ENCODE measurements at regions not wholly inside any gene's neighbourhood (a gene's known extent, or its start where the extent isn't known, plus 50 kb on each side); places are given as distances from the start of the nearest gene placed in this dataset.
A peak's percentile ranks its signal among the peaks of the same experiment; 100 is the strongest.
"Not testable (repeated sequence)": the region's sequence is repeated elsewhere in the genome, so short reads cannot be mapped to it uniquely, and the experiment has no call there.

GRCh38 chr1:4227986-4228385 is 327.9 kb upstream of the C1orf174 start:
- DNase-seq, result no peak

GRCh38 chr1:4253935-4254334 is 353.9 kb upstream of the C1orf174 start:
- peak; percentile 79 for DNase-seq

GRCh38 chr1:4256351-4256750 is 356.3 kb upstream of the C1orf174 start:
- DNase-seq, result peak; percentile 46

- DNase-seq, result not testable (repeated sequence)
Observed at GRCh38 chr1:4258146-4258777, 358.2 kb upstream of the C1orf174 start.

GRCh38 chr1:4261327-4261726 is 361.3 kb upstream of the C1orf174 start:
- DNase-seq, result no peak

- no peak for DNase-seq
Observed at GRCh38 chr1:4262665-4263064, 362.6 kb upstream of the C1orf174 start.

GRCh38 chr1:4263699-4264098 is 363.6 kb upstream of the C1orf174 start:
- no peak for DNase-seq

GRCh38 chr1:4265836-4266235 is 365.8 kb upstream of the C1orf174 start:
- no peak for DNase-seq

GRCh38 chr1:4267381-4268261 is 367.5 kb upstream of the C1orf174 start:
- DNase-seq, result no peak

- no peak for DNase-seq
Observed at GRCh38 chr1:4268262-4268888, 368.3 kb upstream of the C1orf174 start.

- DNase-seq, result no peak
Observed at GRCh38 chr1:4268889-4269284, 368.8 kb upstream of the C1orf174 start.

GRCh38 chr1:4269330-4269729 is 369.3 kb upstream of the C1orf174 start:
- no peak for DNase-seq

GRCh38 chr1:4269952-4270570 is 370.0 kb upstream of the C1orf174 start:
- DNase-seq, result no peak

GRCh38 chr1:4270651-4271337 is 370.7 kb upstream of the C1orf174 start:
- DNase-seq, result no peak

- no peak for DNase-seq
Observed at GRCh38 chr1:4271338-4271998, 371.4 kb upstream of the C1orf174 start.

GRCh38 chr1:4272568-4272967 is 372.5 kb upstream of the C1orf174 start:
- DNase-seq, result no peak

GRCh38 chr1:4273243-4273642 is 373.2 kb upstream of the C1orf174 start:
- DNase-seq, result no peak

- no peak for DNase-seq
Observed at GRCh38 chr1:4273747-4274146, 373.7 kb upstream of the C1orf174 start.

GRCh38 chr1:4275083-4275482 is 375.0 kb upstream of the C1orf174 start:
- DNase-seq, result no peak

GRCh38 chr1:4276238-4276637 is 376.2 kb upstream of the C1orf174 start:
- DNase-seq, result no peak

GRCh38 chr1:4277598-4277997 is 376.8 kb upstream of the AJAP1 start:
- no peak for DNase-seq

- DNase-seq, result no peak
Observed at GRCh38 chr1:4284976-4285375, 369.4 kb upstream of the AJAP1 start.

Data from NCI-H1694 treated with DMSO at 0.1 percent for 48 hours (cell line).